IMR-90 (cell line): ENCODE measurements at regions not wholly inside any gene's neighbourhood (a gene's known extent, or its start where the extent isn't known, plus 50 kb on each side); places are given as distances from the start of the nearest gene placed in this dataset.

Source experiments
- CEBPB ChIP-seq: IDR thresholded peaks from 2 replicates; pipeline ENCODE4 v1.6.1; 2012; ENCODE audit warnings: low read depth, low read length, improper control_type of control experiment
- POLR2A ChIP-seq: IDR thresholded peaks from 2 replicates; pipeline ENCODE4 v1.6.1; 2012; ENCODE audit warnings: mild to moderate bottlenecking, low read depth, low read length
- RAD21 ChIP-seq: IDR thresholded peaks from 2 replicates; pipeline ENCODE4 v1.6.1; 2012; ENCODE audit warnings: low read length, improper control_type of control experiment
- RFX5 ChIP-seq: IDR thresholded peaks from 2 replicates; pipeline ENCODE4 v1.8.0; 2012; ENCODE audit warnings: low read depth, mild to moderate bottlenecking, low read length, moderate library complexity
- TF ChIP-seq, protein P1 (sequence below): conservative IDR thresholded peaks from 2 replicates; pipeline ENCODE4 v1.5.1; 2012; ENCODE audit warnings: mild to moderate bottlenecking, low read depth, low read length, improper control_type of control experiment

GRCh38 chr1:104266612-104267011 is 516.9 kb downstream of the AMY1C start:
- TF ChIP-seq, protein P1, sequence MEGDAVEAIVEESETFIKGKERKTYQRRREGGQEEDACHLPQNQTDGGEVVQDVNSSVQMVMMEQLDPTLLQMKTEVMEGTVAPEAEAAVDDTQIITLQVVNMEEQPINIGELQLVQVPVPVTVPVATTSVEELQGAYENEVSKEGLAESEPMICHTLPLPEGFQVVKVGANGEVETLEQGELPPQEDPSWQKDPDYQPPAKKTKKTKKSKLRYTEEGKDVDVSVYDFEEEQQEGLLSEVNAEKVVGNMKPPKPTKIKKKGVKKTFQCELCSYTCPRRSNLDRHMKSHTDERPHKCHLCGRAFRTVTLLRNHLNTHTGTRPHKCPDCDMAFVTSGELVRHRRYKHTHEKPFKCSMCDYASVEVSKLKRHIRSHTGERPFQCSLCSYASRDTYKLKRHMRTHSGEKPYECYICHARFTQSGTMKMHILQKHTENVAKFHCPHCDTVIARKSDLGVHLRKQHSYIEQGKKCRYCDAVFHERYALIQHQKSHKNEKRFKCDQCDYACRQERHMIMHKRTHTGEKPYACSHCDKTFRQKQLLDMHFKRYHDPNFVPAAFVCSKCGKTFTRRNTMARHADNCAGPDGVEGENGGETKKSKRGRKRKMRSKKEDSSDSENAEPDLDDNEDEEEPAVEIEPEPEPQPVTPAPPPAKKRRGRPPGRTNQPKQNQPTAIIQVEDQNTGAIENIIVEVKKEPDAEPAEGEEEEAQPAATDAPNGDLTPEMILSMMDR: no peak
- no peak for TF ChIP-seq CEBPB
- no peak for TF ChIP-seq RFX5
- TF ChIP-seq RAD21: no peak
- TF ChIP-seq POLR2A: no peak
